GM12873 (cell line): ENCODE measurements at regions not wholly inside any gene's neighbourhood (a gene's known extent, or its start where the extent isn't known, plus 50 kb on each side); places are given as distances from the start of the nearest gene placed in this dataset.

Experiments
- TF ChIP-seq, protein P1 (sequence below): IDR thresholded peaks from 2 replicates; pipeline ENCODE4 v1.5.1; 2012; ENCODE audit warnings: low read depth, mild to moderate bottlenecking, moderate library complexity, low read length, control low read depth; ENCODE audit not compliant: insufficient read depth; ENCODE audit errors: missing control alignments

- TF ChIP-seq, protein P1, sequence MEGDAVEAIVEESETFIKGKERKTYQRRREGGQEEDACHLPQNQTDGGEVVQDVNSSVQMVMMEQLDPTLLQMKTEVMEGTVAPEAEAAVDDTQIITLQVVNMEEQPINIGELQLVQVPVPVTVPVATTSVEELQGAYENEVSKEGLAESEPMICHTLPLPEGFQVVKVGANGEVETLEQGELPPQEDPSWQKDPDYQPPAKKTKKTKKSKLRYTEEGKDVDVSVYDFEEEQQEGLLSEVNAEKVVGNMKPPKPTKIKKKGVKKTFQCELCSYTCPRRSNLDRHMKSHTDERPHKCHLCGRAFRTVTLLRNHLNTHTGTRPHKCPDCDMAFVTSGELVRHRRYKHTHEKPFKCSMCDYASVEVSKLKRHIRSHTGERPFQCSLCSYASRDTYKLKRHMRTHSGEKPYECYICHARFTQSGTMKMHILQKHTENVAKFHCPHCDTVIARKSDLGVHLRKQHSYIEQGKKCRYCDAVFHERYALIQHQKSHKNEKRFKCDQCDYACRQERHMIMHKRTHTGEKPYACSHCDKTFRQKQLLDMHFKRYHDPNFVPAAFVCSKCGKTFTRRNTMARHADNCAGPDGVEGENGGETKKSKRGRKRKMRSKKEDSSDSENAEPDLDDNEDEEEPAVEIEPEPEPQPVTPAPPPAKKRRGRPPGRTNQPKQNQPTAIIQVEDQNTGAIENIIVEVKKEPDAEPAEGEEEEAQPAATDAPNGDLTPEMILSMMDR, result no peak
Measured at GRCh38 chr4:96097040-96097607, 257.2 kb downstream of the PDHA2 start.

GRCh38 chr4:96097693-96098092, 257.8 kb downstream of the PDHA2 start:
- TF ChIP-seq, protein P1, result no peak

DNA sequence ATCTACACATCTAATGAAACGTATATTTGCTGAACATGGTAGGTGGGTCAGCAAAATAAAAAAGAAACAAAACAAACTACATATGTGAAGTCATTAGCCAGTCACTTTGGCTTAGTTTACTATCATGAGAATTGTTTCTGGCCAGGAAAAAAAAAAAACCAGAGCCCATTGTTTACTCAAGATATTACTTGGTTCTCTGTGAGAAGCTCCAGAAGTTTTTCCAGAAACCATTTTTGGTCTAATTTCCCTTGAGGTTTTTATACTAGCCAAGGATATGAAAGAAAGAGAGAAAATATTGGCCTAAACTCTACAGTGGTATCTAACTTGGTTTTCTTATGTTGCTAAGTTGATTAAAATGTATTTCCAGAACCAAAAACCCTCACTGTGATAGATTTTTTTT, 259.1 kb downstream of the PDHA2 start:
- TF ChIP-seq, protein P1, result no peak

DNA sequence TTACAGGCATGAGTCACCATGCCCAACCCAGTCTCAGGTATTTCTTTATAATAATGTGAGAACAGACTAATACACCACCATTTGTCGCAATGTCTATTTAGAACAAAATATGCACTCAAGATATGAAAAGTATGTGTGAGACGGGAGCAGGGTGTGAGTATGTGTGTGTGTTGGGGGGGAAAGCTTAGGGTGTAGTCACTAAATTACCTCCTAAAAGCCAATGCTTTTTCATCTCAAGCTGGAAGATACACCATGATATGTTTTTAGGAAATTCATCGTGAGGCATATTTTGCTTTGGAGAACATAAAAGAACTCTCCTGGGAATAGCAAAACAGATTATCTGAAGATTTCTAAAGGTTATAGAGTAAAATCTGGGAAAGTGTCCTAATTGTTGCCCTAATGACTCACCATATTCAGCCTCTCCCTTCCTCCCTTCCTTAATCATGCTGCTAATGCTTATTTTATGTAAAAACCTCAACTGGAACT, 262.7 kb downstream of the PDHA2 start:
- TF ChIP-seq, protein P1, result no peak

DNA sequence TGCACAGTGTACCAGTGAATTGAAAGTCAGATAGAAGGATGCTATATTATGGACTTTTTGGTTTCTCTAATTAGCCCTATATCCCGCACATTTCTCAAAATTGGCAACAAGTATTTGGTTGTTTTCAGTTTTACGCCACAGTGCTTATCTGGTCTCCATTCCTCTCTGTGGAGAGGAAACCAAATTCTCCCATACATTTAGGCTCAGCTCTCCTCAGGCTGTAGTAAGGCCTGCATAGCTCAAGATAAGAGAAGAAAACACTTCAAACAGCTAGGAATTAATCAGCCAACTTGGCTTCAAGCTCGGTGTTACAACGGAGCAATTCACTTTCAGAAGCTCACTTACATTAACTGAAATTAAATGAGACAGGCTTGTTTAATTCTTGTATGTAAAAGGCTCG, 263.2 kb downstream of the PDHA2 start:
- TF ChIP-seq, protein P1, result no peak

DNA sequence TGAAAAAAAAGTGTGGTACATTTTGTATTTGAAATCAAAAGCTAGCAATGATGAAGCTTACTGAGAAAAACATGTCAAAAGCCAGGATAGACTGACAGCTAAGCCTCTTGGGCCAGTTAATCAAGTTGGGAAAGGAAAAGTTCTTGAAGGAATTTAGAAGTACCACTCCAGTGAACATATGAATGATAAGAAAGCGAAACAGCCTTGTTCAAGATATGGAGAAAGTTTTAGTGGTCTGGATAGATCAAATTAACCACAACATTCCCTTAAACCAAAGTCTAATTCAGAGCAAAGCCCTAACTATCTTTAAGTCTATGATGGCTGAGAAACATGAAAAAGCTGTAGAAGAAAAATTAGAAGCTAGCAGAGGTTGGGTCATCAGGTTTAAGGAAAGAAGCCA, 268.3 kb downstream of the PDHA2 start:
- TF ChIP-seq, protein P1, result no peak

DNA sequence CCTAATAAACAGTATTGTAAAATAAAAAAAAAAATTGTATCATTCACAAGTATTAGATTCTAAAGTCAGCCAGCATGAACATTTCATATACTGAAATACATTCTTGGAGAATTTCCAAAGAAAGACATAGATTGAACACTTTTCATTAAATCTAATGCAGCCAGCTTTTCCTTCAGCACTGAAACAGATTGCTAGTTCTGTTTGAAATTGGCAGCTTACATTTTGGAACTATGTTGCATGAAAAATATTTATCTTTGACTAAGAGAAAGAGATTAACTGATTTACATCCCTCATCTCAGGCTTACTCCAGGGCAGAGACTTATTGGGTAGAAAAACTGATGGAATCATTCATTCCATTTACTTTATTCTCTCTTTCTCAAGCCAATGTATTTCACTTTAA, 272.7 kb downstream of the PDHA2 start:
- TF ChIP-seq, protein P1, result no peak
